ENCODE measurements at regions not wholly inside any gene's neighbourhood (a gene's known extent, or its start where the extent isn't known, plus 50 kb on each side); places are given as distances from the start of the nearest gene placed in this dataset.

- TF ChIP-seq FOXP1 (CRISPR knock-in tag; IDR thresholded peaks at IDR 0.05) (no peak), GABPB2 (CRISPR knock-in tag; conservative IDR thresholded peaks at IDR 0.05) (no peak)
- H2AFZ ChIP-seq (ENCODE audit: low read depth, low read length) = no peak overlapping the region
- H3K9me1 ChIP-seq (ENCODE audit: control insufficient read depth, insufficient read depth, low read length) = no peaks in the 10 kb centered on the region
- no peak overlapping the region for H3K4me3 ChIP-seq
- CTCF ChIA-PET (ENCODE audit: low intra/inter-chr PET ratio) = no interaction called here
- H3K79me2 ChIP-seq (ENCODE audit: control insufficient read depth, insufficient read depth, low read length) = no peaks in the 10 kb centered on the region
- DNase-seq (ENCODE audit: extremely low read depth in 1 of 4, low spot score in 3 of 4) = no peak
- POLR2A ChIA-PET = interaction anchor here (0.5 kb wide), 1 partner anchor 121 kb away, joined by 3 read pairs; no protein-coding TSS in a partner anchor
- H3K4me2 ChIP-seq (ENCODE audit: insufficient read depth, low read length) = no peak overlapping the region
- BruUV-seq (replicated peaks) = no TSS peak
- intact Hi-C loops (cut with micrococcal nuclease) (no loop called here), in situ Hi-C loops (cut with MboI) (no loop called here)
- no peaks in the 10 kb centered on the region; a peak in 1 of 5 replicates for H3K4me1 ChIP-seq (replicated peaks in 1 of 2; ENCODE audit: control insufficient read depth in 2 of 2, insufficient read depth in 2 of 2, low read length in 2 of 2)
- no peaks in the 10 kb centered on the region for H3K36me3 ChIP-seq (ENCODE audit: control insufficient read depth, insufficient read depth, low read length)
- no peak overlapping the region for H3K27ac ChIP-seq (ENCODE audit: extremely low read depth, low read depth, low read length)
- WGBS (ENCODE audit: insufficient coverage, low coverage, missing lambda C conversion rate) = 0% methylated on average over 1 of the region's 1 CpG
- no peak overlapping the region for H3K9ac ChIP-seq (ENCODE audit: insufficient read depth in 1 of 2, low read depth in 2 of 2, low read length in 2 of 2)
- no peak for FAIRE-seq
- H3K9me3 ChIP-seq (replicated peaks; ENCODE audit: control insufficient read depth, insufficient read depth, low read depth, low read length) = no peaks in the 10 kb centered on the region
- no peaks in the 10 kb centered on the region for H4K20me1 ChIP-seq (replicated peaks; ENCODE audit: control insufficient read depth, insufficient read depth, low read length)
- H3K27me3 ChIP-seq (ENCODE audit: control insufficient read depth in 2 of 2, insufficient read depth in 2 of 2, low read length in 2 of 2) = no peaks in the 10 kb centered on the region
- ATAC-seq = no peak
These were observed 335.6 kb downstream of the TUSC7 start for GRCh38 chr3:117045143-117045542.

- no peaks in the 10 kb centered on the region for H3K27me3 ChIP-seq (ENCODE audit: control insufficient read depth in 2 of 2, insufficient read depth in 2 of 2, low read length in 2 of 2)
- POLR2A ChIA-PET = no interaction called here
- ATAC-seq = no peak
- no peaks in the 10 kb centered on the region for H3K9me3 ChIP-seq (replicated peaks; ENCODE audit: control insufficient read depth, insufficient read depth, low read depth, low read length)
- no peak overlapping the region for H3K9ac ChIP-seq (ENCODE audit: insufficient read depth in 1 of 2, low read depth in 2 of 2, low read length in 2 of 2)
- H3K79me2 ChIP-seq (ENCODE audit: control insufficient read depth, insufficient read depth, low read length) = no peaks in the 10 kb centered on the region
- no peak for DNase-seq (ENCODE audit: extremely low read depth in 1 of 4, low spot score in 3 of 4)
- no peak overlapping the region for H3K4me2 ChIP-seq (ENCODE audit: insufficient read depth, low read length)
- no TSS peak for BruUV-seq (replicated peaks)
- intact Hi-C loops (cut with micrococcal nuclease) (no loop called here), in situ Hi-C loops (cut with MboI) (no loop called here)
- CTCF ChIA-PET (ENCODE audit: low intra/inter-chr PET ratio) = no interaction called here
- H3K36me3 ChIP-seq (ENCODE audit: control insufficient read depth, insufficient read depth, low read length) = no peaks in the 10 kb centered on the region
- H3K27ac ChIP-seq (ENCODE audit: extremely low read depth, low read depth, low read length) = no peak overlapping the region
- FAIRE-seq = no peak
- no peak overlapping the region for H3K4me3 ChIP-seq
- H2AFZ ChIP-seq (ENCODE audit: low read depth, low read length) = no peak overlapping the region
- no peaks in the 10 kb centered on the region for H3K9me1 ChIP-seq (ENCODE audit: control insufficient read depth, insufficient read depth, low read length)
- H3K4me1 ChIP-seq (replicated peaks in 1 of 2; ENCODE audit: control insufficient read depth in 2 of 2, insufficient read depth in 2 of 2, low read length in 2 of 2) = no peaks in the 10 kb centered on the region; a peak in 1 of 5 replicates
- H4K20me1 ChIP-seq (replicated peaks; ENCODE audit: control insufficient read depth, insufficient read depth, low read length) = no peaks in the 10 kb centered on the region
- TF ChIP-seq ETS1 (conservative IDR thresholded peaks at IDR 0.05; ENCODE audit: control insufficient read depth, low read depth, low read length) (no peak), ZNF124 (CRISPR knock-in tag; IDR thresholded peaks at IDR 0.05) (no peak), TSHZ1 (CRISPR knock-in tag; IDR thresholded peaks at IDR 0.05) (no peak), PHF20 (IDR thresholded peaks at IDR 0.05; ENCODE audit: partially characterized antibody) (no peak), SPI1 (IDR thresholded peaks at IDR 0.05; ENCODE audit: borderline replicate concordance, low read depth, low read length) (no peak), NCOA4 (IDR thresholded peaks at IDR 0.05; ENCODE audit: partially characterized antibody) (no peak), THRA (IDR thresholded peaks at IDR 0.05) (no peak), SNAPC5 (CRISPR knock-in tag; IDR thresholded peaks at IDR 0.05) (no peak)
These were observed 338.5 kb downstream of the TUSC7 start for GRCh38 chr3:117047951-117048705.

All from K562 (cell line).